Ishikawa (cell line): ENCODE measurements at regions not wholly inside any gene's neighbourhood (a gene's known extent, or its start where the extent isn't known, plus 50 kb on each side); places are given as distances from the start of the nearest gene placed in this dataset.

Experiments used
- CEBPB ChIP-seq: IDR thresholded peaks from 2 replicates; pipeline ENCODE4 v1.6.1; 2012
- CREB1 ChIP-seq: IDR thresholded peaks from 2 replicates; pipeline ENCODE4 v1.6.1; 2012; ENCODE audit warnings: low read depth
- EGR1 ChIP-seq: IDR thresholded peaks from 2 replicates; pipeline ENCODE4 v1.6.1; 2012
- EP300 ChIP-seq: IDR thresholded peaks from 2 replicates; pipeline ENCODE4 v1.6.1; 2012; ENCODE audit warnings: borderline replicate concordance
- FOXM1 ChIP-seq: IDR thresholded peaks from 2 replicates; pipeline ENCODE4 v1.6.1; 2012; ENCODE audit warnings: low read depth, borderline replicate concordance
- MAX ChIP-seq: IDR thresholded peaks from 2 replicates; pipeline ENCODE4 v1.6.1; 2012
- NFIC ChIP-seq: IDR thresholded peaks from 2 replicates; pipeline ENCODE4 v1.6.1; 2012
- RAD21 ChIP-seq: IDR thresholded peaks from 2 replicates; pipeline ENCODE4 v1.6.1; 2012; ENCODE audit warnings: low read depth
- REST ChIP-seq: IDR thresholded peaks from 2 replicates; pipeline ENCODE4 v1.6.1; 2012; ENCODE audit warnings: low read depth, mild to moderate bottlenecking
- TAF1 ChIP-seq: IDR thresholded peaks from 2 replicates; pipeline ENCODE4 v1.6.1; 2012; ENCODE audit warnings: low read depth, mild to moderate bottlenecking
- TCF12 ChIP-seq: IDR thresholded peaks from 2 replicates; pipeline ENCODE4 v1.6.1; 2012; ENCODE audit warnings: low read depth
- TEAD4 ChIP-seq: IDR thresholded peaks from 2 replicates; pipeline ENCODE4 v1.6.1; 2012
- USF1 ChIP-seq: IDR thresholded peaks from 2 replicates; pipeline ENCODE4 v1.6.1; 2012
- YY1 ChIP-seq: IDR thresholded peaks from 2 replicates; pipeline ENCODE4 v1.6.1; 2012; ENCODE audit warnings: low read depth
- ZBTB7A ChIP-seq: IDR thresholded peaks from 2 replicates; pipeline ENCODE4 v1.6.1; 2012; ENCODE audit warnings: low read depth

- TF ChIP-seq TEAD4 (no peak), EGR1 (no peak), TCF12 (no peak), EP300 (no peak), NFIC (no peak), CEBPB (no peak), TAF1 (no peak), MAX (no peak), CREB1 (no peak)
Observed at GRCh38 chr4:133887723-133888122, 313.9 kb downstream of the PABPC4L start.

GRCh38 chr4:133869486-133869885, 332.1 kb downstream of the PABPC4L start:
- TF ChIP-seq EP300 (no peak), ZBTB7A (no peak), CEBPB (no peak), EGR1 (no peak), REST (no peak), TEAD4 (no peak), YY1 (no peak), USF1 (no peak), RAD21 (no peak), NFIC (no peak), MAX (no peak), TCF12 (no peak), CREB1 (no peak), FOXM1 (no peak), TAF1 (no peak)

- no peak for TF ChIP-seq MAX
- no peak for TF ChIP-seq FOXM1
- TF ChIP-seq USF1: no peak
- TF ChIP-seq YY1: no peak
- TF ChIP-seq RAD21: no peak
- TF ChIP-seq NFIC: no peak
- no peak for TF ChIP-seq EGR1
- TF ChIP-seq TEAD4: no peak
- TF ChIP-seq ZBTB7A: no peak
- TF ChIP-seq CEBPB: no peak
- no peak for TF ChIP-seq CREB1
- TF ChIP-seq TAF1: no peak
- no peak for TF ChIP-seq REST
- no peak for TF ChIP-seq TCF12
- no peak for TF ChIP-seq EP300
Observed at GRCh38 chr4:133868856-133869255, 332.7 kb downstream of the PABPC4L start.

GRCh38 chr4:133866328-133866699, 335.3 kb downstream of the PABPC4L start:
- TF ChIP-seq USF1: no peak
- TF ChIP-seq MAX: no peak
- TF ChIP-seq EP300: no peak
- TF ChIP-seq TCF12: no peak
- no peak for TF ChIP-seq EGR1
- TF ChIP-seq CREB1: no peak
- TF ChIP-seq YY1: no peak
- TF ChIP-seq TEAD4: no peak
- TF ChIP-seq REST: no peak
- TF ChIP-seq FOXM1: no peak
- no peak for TF ChIP-seq NFIC
- no peak for TF ChIP-seq TAF1
- no peak for TF ChIP-seq ZBTB7A
- TF ChIP-seq RAD21: no peak
- TF ChIP-seq CEBPB: no peak
